ENCODE measurements at regions not wholly inside any gene's neighbourhood (a gene's known extent, or its start where the extent isn't known, plus 50 kb on each side); places are given as distances from the start of the nearest gene placed in this dataset.
"Not testable (repeated sequence)": the region's sequence is repeated elsewhere in the genome, so short reads cannot be mapped to it uniquely, and the experiment has no call there.

DNA sequence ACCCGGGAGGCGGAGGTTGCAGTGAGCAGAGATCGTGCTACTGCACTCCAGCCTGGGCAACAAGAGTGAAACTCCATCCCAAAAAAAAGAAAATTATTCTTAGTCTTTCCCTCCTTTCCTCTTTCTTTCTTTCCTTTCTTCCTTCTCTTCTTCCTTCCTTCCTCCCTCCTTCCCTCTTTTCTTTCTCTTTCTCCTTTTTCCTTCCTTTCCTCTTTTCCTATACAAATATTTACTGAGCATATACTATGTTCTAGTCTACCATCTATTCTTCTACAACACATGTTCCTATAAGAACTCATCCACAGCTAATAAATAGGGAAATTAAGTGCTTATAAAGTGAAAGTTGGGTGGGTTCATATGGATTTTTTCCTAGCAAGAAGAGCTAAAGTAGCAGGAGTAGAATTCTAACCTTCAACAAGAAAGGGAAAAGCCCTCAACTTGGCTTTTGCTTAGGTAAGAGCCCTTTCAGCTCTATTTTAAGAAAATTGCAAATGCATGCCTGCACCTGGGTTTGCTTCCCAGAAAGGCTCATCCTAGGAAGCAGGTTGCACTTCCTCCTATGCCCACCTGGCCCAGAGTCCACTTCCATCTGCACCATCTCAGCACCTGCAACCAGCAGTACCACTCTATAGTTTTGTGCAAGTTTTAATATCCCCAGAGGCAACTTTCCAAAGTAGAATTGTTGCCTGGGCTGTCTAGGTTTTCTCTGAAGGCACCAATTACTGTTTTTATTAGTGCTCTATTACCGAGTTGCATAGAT, 122.0 kb upstream of the CCND2 start:
- no peak for DNase-seq (ENCODE audit: low read depth, low spot score)
- no peak overlapping the region for H3K9ac ChIP-seq (ENCODE audit: low read length)
- H3K36me3 ChIP-seq (ENCODE audit: control insufficient read depth in 1 of 2, insufficient read depth in 2 of 2, low read length in 2 of 2), result no peaks in the 10 kb centered on the region
- no peak for TF ChIP-seq RAD21 (IDR thresholded peaks at IDR 0.05; ENCODE audit: low read depth)
- TF ChIP-seq ELF1 (IDR thresholded peaks at IDR 0.05; ENCODE audit: borderline replicate concordance, low read depth), result no peak
- no peak for TF ChIP-seq ZNF274 (IDR thresholded peaks at IDR 0.05; ENCODE audit: low read depth, low read length)
- no peak for TF ChIP-seq YY1 (IDR thresholded peaks at IDR 0.05; ENCODE audit: extremely low read depth, insufficient replicate concordance, low read depth, low read length)
- no peak for TF ChIP-seq CEBPB (IDR thresholded peaks at IDR 0.05; ENCODE audit: low read depth)
- no peak for TF ChIP-seq POLR2AphosphoS5 (IDR thresholded peaks at IDR 0.05; ENCODE audit: low read depth, low read length)
- no peak for TF ChIP-seq CBX3 (IDR thresholded peaks at IDR 0.05; ENCODE audit: low read depth)
- no peak for TF ChIP-seq EZH2 (IDR thresholded peaks at IDR 0.05)
- TF ChIP-seq SP1 (IDR thresholded peaks at IDR 0.05; ENCODE audit: low read depth), result no peak
- TF ChIP-seq EGR1 (IDR thresholded peaks at IDR 0.05; ENCODE audit: low read depth), result no peak
- TF ChIP-seq, protein P1, sequence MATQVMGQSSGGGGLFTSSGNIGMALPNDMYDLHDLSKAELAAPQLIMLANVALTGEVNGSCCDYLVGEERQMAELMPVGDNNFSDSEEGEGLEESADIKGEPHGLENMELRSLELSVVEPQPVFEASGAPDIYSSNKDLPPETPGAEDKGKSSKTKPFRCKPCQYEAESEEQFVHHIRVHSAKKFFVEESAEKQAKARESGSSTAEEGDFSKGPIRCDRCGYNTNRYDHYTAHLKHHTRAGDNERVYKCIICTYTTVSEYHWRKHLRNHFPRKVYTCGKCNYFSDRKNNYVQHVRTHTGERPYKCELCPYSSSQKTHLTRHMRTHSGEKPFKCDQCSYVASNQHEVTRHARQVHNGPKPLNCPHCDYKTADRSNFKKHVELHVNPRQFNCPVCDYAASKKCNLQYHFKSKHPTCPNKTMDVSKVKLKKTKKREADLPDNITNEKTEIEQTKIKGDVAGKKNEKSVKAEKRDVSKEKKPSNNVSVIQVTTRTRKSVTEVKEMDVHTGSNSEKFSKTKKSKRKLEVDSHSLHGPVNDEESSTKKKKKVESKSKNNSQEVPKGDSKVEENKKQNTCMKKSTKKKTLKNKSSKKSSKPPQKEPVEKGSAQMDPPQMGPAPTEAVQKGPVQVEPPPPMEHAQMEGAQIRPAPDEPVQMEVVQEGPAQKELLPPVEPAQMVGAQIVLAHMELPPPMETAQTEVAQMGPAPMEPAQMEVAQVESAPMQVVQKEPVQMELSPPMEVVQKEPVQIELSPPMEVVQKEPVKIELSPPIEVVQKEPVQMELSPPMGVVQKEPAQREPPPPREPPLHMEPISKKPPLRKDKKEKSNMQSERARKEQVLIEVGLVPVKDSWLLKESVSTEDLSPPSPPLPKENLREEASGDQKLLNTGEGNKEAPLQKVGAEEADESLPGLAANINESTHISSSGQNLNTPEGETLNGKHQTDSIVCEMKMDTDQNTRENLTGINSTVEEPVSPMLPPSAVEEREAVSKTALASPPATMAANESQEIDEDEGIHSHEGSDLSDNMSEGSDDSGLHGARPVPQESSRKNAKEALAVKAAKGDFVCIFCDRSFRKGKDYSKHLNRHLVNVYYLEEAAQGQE (IDR thresholded peaks at IDR 0.05; ENCODE audit: low read depth), result no peak
- no peak for TF ChIP-seq FOSL1 (IDR thresholded peaks at IDR 0.05; ENCODE audit: low read depth)
- no peak for TF ChIP-seq EZH2phosphoT487 (IDR thresholded peaks at IDR 0.05; ENCODE audit: borderline replicate concordance)
- no peak for TF ChIP-seq SIN3A (IDR thresholded peaks at IDR 0.05; ENCODE audit: low read depth)
- TF ChIP-seq SRF (IDR thresholded peaks at IDR 0.05; ENCODE audit: low read depth), result no peak
- no peak for TF ChIP-seq JUND (IDR thresholded peaks at IDR 0.05)
- TF ChIP-seq, protein P2, sequence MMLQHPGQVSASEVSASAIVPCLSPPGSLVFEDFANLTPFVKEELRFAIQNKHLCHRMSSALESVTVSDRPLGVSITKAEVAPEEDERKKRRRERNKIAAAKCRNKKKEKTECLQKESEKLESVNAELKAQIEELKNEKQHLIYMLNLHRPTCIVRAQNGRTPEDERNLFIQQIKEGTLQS (IDR thresholded peaks at IDR 0.05), result no peak
- TF ChIP-seq, protein P3, sequence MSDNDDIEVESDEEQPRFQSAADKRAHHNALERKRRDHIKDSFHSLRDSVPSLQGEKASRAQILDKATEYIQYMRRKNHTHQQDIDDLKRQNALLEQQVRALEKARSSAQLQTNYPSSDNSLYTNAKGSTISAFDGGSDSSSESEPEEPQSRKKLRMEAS (IDR thresholded peaks at IDR 0.05), result no peak
- no peak overlapping the region for H3K4me2 ChIP-seq (ENCODE audit: low read length)
- ChIA-PET RAD21 (ENCODE audit: low non-redundant PET in 1 of 2, low total read pairs in 2 of 2, uncharacterized antibody in 2 of 2, unreplicated experiment in 2 of 2) (no interaction called here), POLR2A (interaction anchor here (0.6 kb wide), 1 partner anchor 161 kb away, joined by 8 read pairs; no protein-coding TSS in a partner anchor), CTCF (no interaction called here)
- H3K79me2 ChIP-seq (ENCODE audit: insufficient read depth, low read length), result no peaks in the 10 kb centered on the region
- no peaks in the 10 kb centered on the region for H3K4me1 ChIP-seq (ENCODE audit: control insufficient read depth in 1 of 2, insufficient read depth in 2 of 2, low read length in 2 of 2)
- no peaks in the 10 kb centered on the region for H3K9me2 ChIP-seq (ENCODE audit: insufficient read depth)
- H4K20me1 ChIP-seq (ENCODE audit: insufficient read depth), result no peaks in the 10 kb centered on the region
- no peak overlapping the region for H2AFZ ChIP-seq (ENCODE audit: low read depth, low read length, poor library complexity, severe bottlenecking)
- no TSS peak for BruUV-seq (replicated peaks)
- no peaks in the 10 kb centered on the region for H3K9me3 ChIP-seq (ENCODE audit: control insufficient read depth in 1 of 2, insufficient read depth in 1 of 2, low read depth in 1 of 2, low read length in 2 of 2)
- H3K27ac ChIP-seq (ENCODE audit: low read depth, low read length), result no peak overlapping the region
- intact Hi-C loops (cut with micrococcal nuclease), result no loop called here
- no peak overlapping the region for H3K4me3 ChIP-seq (replicated peaks in 1 of 2; ENCODE audit: low read depth in 1 of 2, low read length in 2 of 2)
- ATAC-seq, result no peak
- H3K27me3 ChIP-seq (ENCODE audit: insufficient read depth, low read length), result peaks cover 13% of the 10 kb centered on the region

DNA sequence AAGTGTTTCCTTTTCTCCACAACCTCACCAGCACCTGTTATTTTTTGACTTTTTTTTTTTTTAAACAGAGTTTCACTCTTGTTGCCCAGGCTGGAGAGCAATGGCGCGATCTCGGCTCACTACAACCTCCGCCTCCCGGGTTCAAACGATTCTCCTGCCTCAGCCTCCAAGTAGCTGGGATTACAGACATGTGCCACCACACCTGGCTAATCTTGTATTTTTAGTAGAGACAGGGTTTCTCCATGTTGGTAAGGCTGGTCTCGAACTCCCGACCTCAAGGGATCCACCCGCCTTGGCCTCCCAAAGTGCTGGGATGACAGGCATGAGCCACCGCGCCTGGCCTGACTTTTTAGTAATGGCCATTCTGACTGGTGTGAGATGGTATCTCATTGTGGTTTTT, 123.2 kb upstream of the CCND2 start:
- peaks cover 24% of the 10 kb centered on the region for H3K27me3 ChIP-seq (ENCODE audit: insufficient read depth, low read length)
- POLR2A ChIA-PET; H3K36me3 ChIP-seq (ENCODE audit: control insufficient read depth in 1 of 2, insufficient read depth in 2 of 2, low read length in 2 of 2); H4K20me1 ChIP-seq (ENCODE audit: insufficient read depth); BruUV-seq (replicated peaks); H3K9me3 ChIP-seq (ENCODE audit: control insufficient read depth in 1 of 2, insufficient read depth in 1 of 2, low read depth in 1 of 2, low read length in 2 of 2); H3K9me2 ChIP-seq (ENCODE audit: insufficient read depth); H3K27ac ChIP-seq (ENCODE audit: low read depth, low read length); CTCF ChIA-PET; ATAC-seq; DNase-seq (ENCODE audit: low read depth, low spot score); intact Hi-C loops (cut with micrococcal nuclease); H3K4me2 ChIP-seq (ENCODE audit: low read length); H2AFZ ChIP-seq (ENCODE audit: low read depth, low read length, poor library complexity, severe bottlenecking); H3K9ac ChIP-seq (ENCODE audit: low read length); H3K4me3 ChIP-seq (replicated peaks in 1 of 2; ENCODE audit: low read depth in 1 of 2, low read length in 2 of 2); H3K4me1 ChIP-seq (ENCODE audit: control insufficient read depth in 1 of 2, insufficient read depth in 2 of 2, low read length in 2 of 2); H3K79me2 ChIP-seq (ENCODE audit: insufficient read depth, low read length); RAD21 ChIA-PET (ENCODE audit: low non-redundant PET in 1 of 2, low total read pairs in 2 of 2, uncharacterized antibody in 2 of 2, unreplicated experiment in 2 of 2): not testable (repeated sequence)

Data from HCT116 (cell line).